ENCODE measurements at regions not wholly inside any gene's neighbourhood (a gene's known extent, or its start where the extent isn't known, plus 50 kb on each side); places are given as distances from the start of the nearest gene placed in this dataset.

DNA sequence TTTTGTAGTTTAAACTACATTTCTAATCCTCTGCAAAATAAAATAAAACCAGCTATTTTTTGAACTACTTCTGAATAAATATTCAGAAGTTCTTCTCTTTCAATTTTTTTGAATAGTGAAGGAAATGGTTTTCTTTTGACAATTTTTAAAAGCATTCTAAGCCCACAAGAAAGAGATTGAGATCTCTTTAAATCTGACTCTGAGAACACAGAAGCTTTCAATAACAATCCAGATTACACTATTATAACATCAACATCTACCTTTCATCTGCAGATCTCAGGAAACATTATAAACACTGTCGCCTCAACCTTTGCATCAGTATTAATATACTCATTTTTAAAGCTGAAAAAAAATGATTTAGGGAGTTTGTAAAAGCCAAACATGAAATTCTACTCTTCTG, 247.5 kb upstream of the PREP start:
- no peak for DNase-seq (ENCODE audit: low read depth)

DNA sequence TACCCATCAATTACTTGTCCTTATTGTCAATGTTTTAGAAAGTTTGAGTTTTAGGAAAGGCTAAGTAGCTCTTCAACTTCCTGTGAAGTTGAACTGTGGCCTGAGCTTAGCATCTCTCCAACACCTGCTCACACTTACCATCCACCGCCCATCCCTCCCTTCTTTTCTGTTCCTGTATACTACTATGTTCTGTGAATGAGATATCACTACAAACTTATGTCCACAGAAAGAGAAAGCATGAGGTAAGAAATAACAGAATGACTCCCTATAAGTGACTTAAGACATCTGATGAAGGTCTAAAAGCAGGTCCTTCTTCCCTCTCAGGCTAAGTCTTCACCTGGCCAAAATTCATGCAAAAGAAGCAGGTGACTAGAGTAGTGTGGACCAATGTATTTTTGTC, 246.3 kb upstream of the PREP start:
- H3K4me3 ChIP-seq (replicated peaks; ENCODE audit: low read depth, low read length), result no peak overlapping the region
- no peak for DNase-seq (ENCODE audit: low read depth)
- TF ChIP-seq, protein P1, sequence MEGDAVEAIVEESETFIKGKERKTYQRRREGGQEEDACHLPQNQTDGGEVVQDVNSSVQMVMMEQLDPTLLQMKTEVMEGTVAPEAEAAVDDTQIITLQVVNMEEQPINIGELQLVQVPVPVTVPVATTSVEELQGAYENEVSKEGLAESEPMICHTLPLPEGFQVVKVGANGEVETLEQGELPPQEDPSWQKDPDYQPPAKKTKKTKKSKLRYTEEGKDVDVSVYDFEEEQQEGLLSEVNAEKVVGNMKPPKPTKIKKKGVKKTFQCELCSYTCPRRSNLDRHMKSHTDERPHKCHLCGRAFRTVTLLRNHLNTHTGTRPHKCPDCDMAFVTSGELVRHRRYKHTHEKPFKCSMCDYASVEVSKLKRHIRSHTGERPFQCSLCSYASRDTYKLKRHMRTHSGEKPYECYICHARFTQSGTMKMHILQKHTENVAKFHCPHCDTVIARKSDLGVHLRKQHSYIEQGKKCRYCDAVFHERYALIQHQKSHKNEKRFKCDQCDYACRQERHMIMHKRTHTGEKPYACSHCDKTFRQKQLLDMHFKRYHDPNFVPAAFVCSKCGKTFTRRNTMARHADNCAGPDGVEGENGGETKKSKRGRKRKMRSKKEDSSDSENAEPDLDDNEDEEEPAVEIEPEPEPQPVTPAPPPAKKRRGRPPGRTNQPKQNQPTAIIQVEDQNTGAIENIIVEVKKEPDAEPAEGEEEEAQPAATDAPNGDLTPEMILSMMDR (IDR thresholded peaks at IDR 0.05; ENCODE audit: low read length, missing control alignments), result no peak

More for the DNA sequence above, 247.5 kb upstream of the PREP start:
- no peak overlapping the region for H3K4me3 ChIP-seq (replicated peaks; ENCODE audit: low read depth, low read length)
- TF ChIP-seq, protein P1 (IDR thresholded peaks at IDR 0.05; ENCODE audit: low read length, missing control alignments), result no peak

DNA sequence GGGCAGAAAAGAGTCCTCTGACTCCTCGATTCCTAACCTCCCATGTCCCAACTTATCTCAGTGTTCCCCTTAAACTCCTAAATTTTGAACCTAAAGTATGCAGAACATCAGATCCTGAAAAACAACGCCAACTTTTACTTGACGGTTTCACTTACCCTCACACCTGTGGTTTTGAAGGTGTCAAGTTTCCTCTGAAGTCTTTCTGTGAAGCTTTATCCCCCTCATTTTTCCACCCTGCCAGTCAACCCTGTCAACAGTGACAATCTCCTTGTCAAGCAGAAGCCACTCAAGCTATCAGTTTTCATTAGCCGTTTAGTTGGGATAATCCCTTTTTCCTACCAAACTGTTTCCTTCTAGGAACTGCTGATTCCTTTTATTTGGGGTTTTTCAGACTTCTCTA, 245.4 kb upstream of the PREP start:
- no peak overlapping the region for H3K4me3 ChIP-seq (replicated peaks; ENCODE audit: low read depth, low read length)
- TF ChIP-seq, protein P1 (IDR thresholded peaks at IDR 0.05; ENCODE audit: low read length, missing control alignments), result no peak
- DNase-seq (ENCODE audit: low read depth), result no peak

DNA sequence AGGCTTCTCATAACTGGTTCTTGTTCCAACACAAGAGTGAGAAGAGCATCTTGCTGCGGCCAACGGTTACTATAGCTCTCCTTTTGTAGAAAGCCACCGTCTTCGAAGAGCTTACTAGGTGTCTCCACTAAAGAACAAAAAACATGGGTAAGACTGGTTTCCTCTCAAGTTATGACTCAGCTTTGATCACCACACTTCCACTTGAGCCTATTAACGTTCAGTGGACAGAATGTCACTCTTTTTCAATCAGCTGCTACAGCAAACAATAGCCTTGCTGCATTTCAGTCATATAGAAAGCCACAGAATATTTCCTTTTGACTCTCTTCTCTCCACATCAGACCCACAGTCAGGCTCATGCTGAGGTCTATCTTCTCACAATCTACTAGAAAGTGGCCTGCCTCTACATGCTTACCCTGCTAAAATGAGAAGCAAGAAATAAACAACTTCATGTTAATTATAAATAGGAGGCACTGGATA, 243.5 kb upstream of the PREP start:
- no peak for DNase-seq (ENCODE audit: low read depth)
- TF ChIP-seq, protein P1 (IDR thresholded peaks at IDR 0.05; ENCODE audit: low read length, missing control alignments), result no peak
- H3K4me3 ChIP-seq (replicated peaks; ENCODE audit: low read depth, low read length), result no peak overlapping the region

DNA sequence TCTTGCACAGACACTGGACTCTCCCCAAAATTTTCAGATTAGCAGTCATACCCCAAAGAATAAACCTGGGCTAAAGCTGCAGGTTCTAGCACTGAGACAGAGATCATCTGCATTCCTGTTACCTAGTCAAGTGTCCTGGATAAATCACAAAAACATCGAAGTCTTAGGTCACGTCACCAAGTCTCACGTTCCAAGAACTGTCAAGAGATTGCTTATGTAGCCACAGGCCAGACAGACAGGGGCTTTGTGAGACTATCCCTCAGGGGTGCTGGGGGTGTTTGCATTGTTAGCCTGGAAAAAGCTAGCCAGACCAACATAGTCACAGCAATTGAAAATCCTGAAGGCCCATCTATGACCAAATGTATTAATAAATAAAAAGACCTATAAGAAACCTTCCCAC, 243.1 kb upstream of the PREP start:
- no peak overlapping the region for H3K4me3 ChIP-seq (replicated peaks; ENCODE audit: low read depth, low read length)
- DNase-seq (ENCODE audit: low read depth), result no peak
- TF ChIP-seq, protein P1 (IDR thresholded peaks at IDR 0.05; ENCODE audit: low read length, missing control alignments), result no peak

DNA sequence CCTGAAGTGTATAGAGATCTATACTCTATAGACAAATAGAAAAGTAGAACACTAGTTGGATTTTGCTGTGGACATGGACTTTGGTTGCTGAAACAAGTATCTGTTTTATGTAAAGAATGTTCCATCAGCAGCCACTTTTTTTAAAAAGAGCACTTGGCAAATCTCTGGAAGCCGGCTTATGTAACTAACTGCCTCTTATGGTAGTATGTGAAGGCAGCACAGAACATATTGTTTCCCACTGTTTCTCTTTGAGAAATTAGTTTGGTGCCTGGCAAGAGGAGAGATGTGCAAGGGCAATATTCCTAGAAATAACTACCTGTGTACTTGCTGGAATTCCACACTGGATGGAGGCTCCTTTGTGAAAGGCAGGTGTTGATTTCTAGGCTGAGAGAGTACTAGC, 242.3 kb upstream of the PREP start:
- no peak for DNase-seq (ENCODE audit: low read depth)

DNA sequence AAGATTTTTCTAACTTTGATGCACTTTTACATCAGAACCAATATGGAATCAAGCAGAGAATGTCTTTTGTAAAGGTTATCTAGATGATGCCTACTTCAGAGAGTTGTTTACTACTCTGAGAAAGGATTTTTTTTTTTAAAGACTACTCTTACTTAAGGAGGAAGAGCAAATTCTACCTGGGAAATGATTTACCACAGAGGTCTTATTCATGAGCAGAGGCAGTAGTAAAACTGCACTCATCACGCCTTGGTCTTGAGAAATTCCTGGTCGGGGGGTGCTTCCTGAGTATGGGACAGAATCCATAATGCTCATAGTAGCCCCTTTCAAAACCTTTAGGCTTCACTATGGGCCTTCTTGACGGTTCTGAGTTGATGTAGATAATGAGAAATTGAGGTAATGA, 241.8 kb upstream of the PREP start:
- TF ChIP-seq, protein P1 (IDR thresholded peaks at IDR 0.05; ENCODE audit: low read length, missing control alignments), result no peak
- DNase-seq (ENCODE audit: low read depth), result no peak
- H3K4me3 ChIP-seq (replicated peaks; ENCODE audit: low read depth, low read length), result no peak overlapping the region

More for the DNA sequence above, 242.3 kb upstream of the PREP start:
- TF ChIP-seq, protein P1 (IDR thresholded peaks at IDR 0.05; ENCODE audit: low read length, missing control alignments), result no peak
- no peak overlapping the region for H3K4me3 ChIP-seq (replicated peaks; ENCODE audit: low read depth, low read length)

All from fibroblast of pulmonary artery (primary cell).